ENCODE measurements at regions not wholly inside any gene's neighbourhood (a gene's known extent, or its start where the extent isn't known, plus 50 kb on each side); places are given as distances from the start of the nearest gene placed in this dataset.

- no peak for DNase-seq (ENCODE audit: low read depth, low spot score)
- H3K4me3 ChIP-seq (ENCODE audit: low read length): no peak overlapping the region
Observed at GRCh38 chr2:16280081-16280480, 339.7 kb downstream of the MYCN start.

- no peak for DNase-seq (ENCODE audit: low read depth, low spot score)
- no peak overlapping the region for H3K4me3 ChIP-seq (ENCODE audit: low read length)
Observed at GRCh38 chr2:16279641-16280040, 339.3 kb downstream of the MYCN start.

- no peak overlapping the region for H3K4me3 ChIP-seq (ENCODE audit: low read length)
- DNase-seq (ENCODE audit: low read depth, low spot score): no peak
Observed at GRCh38 chr2:16279201-16279570, 338.8 kb downstream of the MYCN start.

GRCh38 chr2:16278421-16279200, 338.3 kb downstream of the MYCN start:
- no peak overlapping the region for H3K4me3 ChIP-seq (ENCODE audit: low read length)
- DNase-seq (ENCODE audit: low read depth, low spot score): no peak

GRCh38 chr2:16277117-16277516, 336.8 kb downstream of the MYCN start:
- no peak overlapping the region for H3K4me3 ChIP-seq (ENCODE audit: low read length)
- peak; percentile 79 for DNase-seq (ENCODE audit: low read depth, low spot score)

GRCh38 chr2:16275661-16276060, 335.3 kb downstream of the MYCN start:
- no peak overlapping the region for H3K4me3 ChIP-seq (ENCODE audit: low read length)
- DNase-seq (ENCODE audit: low read depth, low spot score): no peak

- no peak for DNase-seq (ENCODE audit: low read depth, low spot score)
- no peak overlapping the region for H3K4me3 ChIP-seq (ENCODE audit: low read length)
Observed at GRCh38 chr2:16275131-16275530, 334.8 kb downstream of the MYCN start.

- DNase-seq (ENCODE audit: low read depth, low spot score): no peak
- no peak overlapping the region for H3K4me3 ChIP-seq (ENCODE audit: low read length)
Observed at GRCh38 chr2:16273111-16273510, 332.8 kb downstream of the MYCN start.

- DNase-seq (ENCODE audit: low read depth, low spot score): no peak
- H3K4me3 ChIP-seq (ENCODE audit: low read length): no peak overlapping the region
Observed at GRCh38 chr2:16272038-16272788, 331.9 kb downstream of the MYCN start.

GRCh38 chr2:16271231-16271896, 331.0 kb downstream of the MYCN start:
- H3K4me3 ChIP-seq (ENCODE audit: low read length): no peak overlapping the region
- no peak for DNase-seq (ENCODE audit: low read depth, low spot score)

GRCh38 chr2:16270441-16270840, 330.1 kb downstream of the MYCN start:
- DNase-seq (ENCODE audit: low read depth, low spot score): no peak
- no peak overlapping the region for H3K4me3 ChIP-seq (ENCODE audit: low read length)

GRCh38 chr2:16268301-16269000, 328.1 kb downstream of the MYCN start:
- no peak overlapping the region for H3K4me3 ChIP-seq (ENCODE audit: low read length)
- DNase-seq (ENCODE audit: low read depth, low spot score): no peak

GRCh38 chr2:16266571-16266970, 326.2 kb downstream of the MYCN start:
- no peak for DNase-seq (ENCODE audit: low read depth, low spot score)
- no peak overlapping the region for H3K4me3 ChIP-seq (ENCODE audit: low read length)

- DNase-seq (ENCODE audit: low read depth, low spot score): no peak
- H3K4me3 ChIP-seq (ENCODE audit: low read length): no peak overlapping the region
Observed at GRCh38 chr2:16264931-16265540, 324.7 kb downstream of the MYCN start.

GRCh38 chr2:16264491-16264890, 324.1 kb downstream of the MYCN start:
- no peak overlapping the region for H3K4me3 ChIP-seq (ENCODE audit: low read length)
- DNase-seq (ENCODE audit: low read depth, low spot score): no peak

GRCh38 chr2:16263241-16263890, 323.0 kb downstream of the MYCN start:
- H3K4me3 ChIP-seq (ENCODE audit: low read length): no peak overlapping the region
- no peak for DNase-seq (ENCODE audit: low read depth, low spot score)

- no peak for DNase-seq (ENCODE audit: low read depth, low spot score)
- H3K4me3 ChIP-seq (ENCODE audit: low read length): no peak overlapping the region
Observed at GRCh38 chr2:16262526-16263178, 322.3 kb downstream of the MYCN start.

GRCh38 chr2:16261791-16262190, 321.4 kb downstream of the MYCN start:
- no peak overlapping the region for H3K4me3 ChIP-seq (ENCODE audit: low read length)
- no peak for DNase-seq (ENCODE audit: low read depth, low spot score)

All from Jurkat, Clone E6-1 (cell line).